Jurkat, Clone E6-1 (cell line): ENCODE measurements at regions not wholly inside any gene's neighbourhood (a gene's known extent, or its start where the extent isn't known, plus 50 kb on each side); places are given as distances from the start of the nearest gene placed in this dataset.

Source experiments
- DNase-seq: peaks from one replicate; pipeline ENCODE4 v3.0.0-alpha.2; 2011; ENCODE audit warnings: low read depth, low spot score
- H3K4me3 ChIP-seq: 2 replicates; pipeline ENCODE4 v1.5.1; 2011; ENCODE audit warnings: mild to moderate bottlenecking, low read length, control low read depth, moderate library complexity

GRCh38 chr2:163375070-163375469 is 360.7 kb downstream of the FIGN start:
- no peak for DNase-seq
- no peak overlapping the region for H3K4me3 ChIP-seq

DNA sequence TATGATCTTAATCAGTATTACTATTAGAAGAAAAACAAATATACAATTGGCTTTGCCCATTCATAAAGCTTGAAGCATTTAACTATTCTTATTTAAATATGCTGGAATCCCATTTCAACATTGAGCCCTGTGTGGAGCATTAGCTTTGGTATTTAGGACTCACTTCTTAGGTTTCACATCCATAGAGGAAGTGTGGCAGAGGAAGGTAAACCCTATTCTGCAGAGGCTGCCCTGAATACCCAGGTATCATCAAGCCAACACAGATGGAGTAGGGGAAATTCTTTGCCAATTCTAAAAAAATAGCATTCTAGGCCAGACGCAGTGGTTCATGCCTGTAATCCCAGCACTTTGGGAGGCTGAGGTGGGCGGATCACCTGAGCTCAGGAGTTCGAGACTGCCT is 361.5 kb downstream of the FIGN start:
- no peak for DNase-seq
- H3K4me3 ChIP-seq = no peak overlapping the region

- DNase-seq = no peak
- no peak overlapping the region for H3K4me3 ChIP-seq
Measured at GRCh38 chr2:163373496-163373895, 362.3 kb downstream of the FIGN start.

GRCh38 chr2:163370169-163370886 is 365.5 kb downstream of the FIGN start:
- DNase-seq = no peak
- H3K4me3 ChIP-seq = no peak overlapping the region

GRCh38 chr2:163369111-163369510 is 366.7 kb downstream of the FIGN start:
- no peak overlapping the region for H3K4me3 ChIP-seq
- no peak for DNase-seq

DNA sequence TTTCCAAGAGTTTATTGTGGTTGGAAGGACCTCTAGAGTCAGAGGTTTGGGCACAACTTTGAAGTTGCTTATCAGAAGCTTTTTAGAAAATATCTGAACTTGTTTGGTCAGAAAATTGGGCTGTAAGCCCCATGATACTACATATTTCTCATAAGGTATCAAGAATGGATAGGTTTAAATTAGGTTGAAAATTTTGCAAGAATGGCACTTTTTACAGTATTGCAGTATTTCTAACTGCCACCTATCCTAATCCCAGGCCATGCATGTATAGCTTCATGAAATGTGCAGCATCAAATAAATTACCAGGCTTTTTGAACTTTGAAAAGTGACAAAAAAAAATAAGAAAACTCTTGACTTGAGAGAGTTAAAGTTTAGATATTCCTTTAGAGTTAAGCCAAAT is 367.2 kb downstream of the FIGN start:
- no peak for DNase-seq
- H3K4me3 ChIP-seq = no peak overlapping the region

DNA sequence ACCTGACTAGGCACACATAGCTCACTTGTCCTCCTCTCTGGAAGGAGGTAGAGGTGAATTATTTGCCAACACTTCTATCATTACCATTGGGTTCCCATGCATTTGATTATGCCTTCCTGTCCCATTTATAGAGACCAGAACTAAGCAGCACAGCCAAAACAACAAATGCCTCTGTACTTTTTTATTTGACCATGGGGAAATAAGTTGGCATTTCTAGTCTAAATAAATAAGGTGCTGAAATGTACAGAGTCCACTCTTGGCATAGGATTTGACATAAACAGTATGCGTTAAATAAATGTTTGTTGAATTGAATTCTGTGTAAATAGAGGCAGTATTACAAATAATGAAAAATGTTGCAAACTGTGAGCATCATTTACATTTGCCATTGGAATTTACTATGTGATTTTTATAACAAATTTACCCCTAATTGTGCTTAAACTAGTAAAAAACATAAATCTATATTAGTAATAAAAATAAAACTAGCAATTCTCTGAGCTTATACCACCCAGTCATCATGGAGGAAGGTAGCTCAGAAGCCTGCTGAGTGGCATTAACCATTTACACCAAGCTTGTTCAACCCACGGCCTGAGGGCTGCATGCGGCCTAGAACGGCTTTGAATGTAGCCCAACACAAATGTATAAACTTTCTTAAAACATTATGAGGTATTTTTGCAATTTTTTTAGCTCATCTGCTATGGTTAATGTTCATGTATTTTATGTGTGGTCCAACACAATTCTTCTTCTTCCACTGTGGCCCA is 367.8 kb downstream of the FIGN start:
- DNase-seq = no peak
- no peak overlapping the region for H3K4me3 ChIP-seq

DNA sequence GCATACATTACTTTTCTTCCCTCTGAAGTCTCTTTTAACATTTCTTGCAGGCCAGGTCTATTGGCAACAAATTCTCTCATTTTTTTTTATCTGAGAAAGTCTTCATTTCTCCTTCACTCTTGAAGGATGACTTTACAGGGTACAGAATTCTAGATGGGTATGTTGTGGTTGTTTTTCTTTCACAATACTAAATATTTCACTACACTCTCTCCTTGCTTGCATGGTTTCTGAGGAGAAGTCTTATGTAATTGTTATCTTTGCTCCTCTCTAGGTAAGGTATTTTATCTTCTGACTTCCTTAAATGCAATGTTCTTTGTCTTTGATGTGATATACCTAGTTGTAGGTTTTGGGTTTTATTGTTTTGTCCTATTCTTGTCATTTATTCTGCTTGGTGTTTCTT is 371.1 kb downstream of the FIGN start:
- DNase-seq = no peak
- H3K4me3 ChIP-seq = no peak overlapping the region

GRCh38 chr2:163353551-163353950 is 382.3 kb downstream of the FIGN start:
- no peak for DNase-seq
- no peak overlapping the region for H3K4me3 ChIP-seq

- no peak for DNase-seq
- no peak overlapping the region for H3K4me3 ChIP-seq
Measured at GRCh38 chr2:163351966-163352365, 383.8 kb downstream of the FIGN start.

- no peak for DNase-seq
Measured at GRCh38 chr2:163351143-163351542, 384.7 kb downstream of the FIGN start.

DNA sequence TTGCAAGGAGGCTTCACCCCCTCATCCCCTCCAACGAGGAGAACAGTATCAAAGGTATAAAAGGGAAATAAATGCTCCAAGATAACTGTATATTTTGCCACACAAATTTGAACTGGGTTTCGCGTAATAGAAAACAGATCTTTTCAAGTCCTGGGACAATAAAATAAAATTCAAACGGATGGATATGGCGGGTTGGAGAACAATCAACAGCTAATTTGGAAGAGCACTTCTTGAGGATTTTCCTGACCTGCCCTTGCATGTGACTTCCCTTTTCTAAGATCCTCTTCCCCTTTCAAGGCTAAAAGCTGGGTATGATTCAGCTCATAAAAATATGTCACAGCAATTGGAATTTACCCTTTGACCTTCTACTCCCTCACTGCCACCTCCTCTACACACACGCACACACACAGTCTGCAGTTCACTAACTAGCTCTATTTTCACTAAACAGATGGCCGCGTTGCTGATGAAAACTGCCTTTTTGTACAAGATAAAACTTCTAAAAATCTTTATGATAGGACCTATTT is 386.9 kb downstream of the FIGN start:
- H3K4me3 ChIP-seq = no peak overlapping the region
- DNase-seq = no peak

More at GRCh38 chr2:163351143-163351542, 384.7 kb downstream of the FIGN start:
- no peak overlapping the region for H3K4me3 ChIP-seq

DNA sequence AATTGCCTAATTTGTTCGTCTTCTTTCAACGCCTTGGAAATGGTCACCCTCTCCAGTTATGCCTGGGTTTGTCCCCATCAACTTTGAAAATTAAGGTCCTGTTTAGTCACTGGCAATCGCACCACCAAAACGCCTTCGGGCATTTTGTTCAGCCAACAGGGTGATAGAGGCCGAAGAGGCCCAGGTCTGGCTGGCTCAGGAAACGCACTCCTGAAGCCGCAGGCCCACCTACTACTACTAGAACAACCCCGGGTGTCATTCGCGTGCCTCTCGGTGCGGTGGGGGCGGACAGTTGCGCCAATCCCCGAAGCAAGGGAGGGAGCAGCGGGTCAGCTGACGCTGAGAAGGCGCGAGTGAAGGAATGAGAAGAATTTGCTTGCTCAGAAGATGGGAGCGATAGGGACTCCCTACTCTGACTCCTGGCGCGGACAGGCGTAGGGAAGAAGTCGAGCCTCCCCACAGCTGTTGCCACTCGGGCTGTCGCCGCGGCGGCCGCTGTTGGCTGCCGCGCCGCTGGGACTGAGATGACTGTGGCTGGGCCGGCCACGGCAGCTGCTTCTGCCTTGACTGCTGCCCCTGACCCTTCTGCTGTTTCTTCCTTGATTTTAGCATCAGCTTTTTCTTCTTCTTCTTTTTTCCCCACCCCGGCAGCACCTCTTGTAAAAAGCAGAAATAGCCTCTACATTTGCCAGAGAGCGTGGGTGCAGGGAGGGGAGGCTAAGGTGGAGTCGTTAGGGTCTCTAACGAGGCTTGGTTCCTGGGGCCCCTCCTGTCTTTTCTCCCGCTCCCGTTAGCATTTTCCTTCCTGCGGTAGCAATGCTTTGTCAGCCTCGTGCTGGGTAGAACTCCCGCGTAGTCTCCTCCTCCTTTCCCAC is 387.6 kb downstream of the FIGN start:
- H3K4me3 ChIP-seq = no peak overlapping the region
- DNase-seq = no peak

- H3K4me3 ChIP-seq = no peak overlapping the region
- DNase-seq = peak; percentile 60
Measured at GRCh38 chr2:163345795-163346573, 389.8 kb downstream of the FIGN start.

GRCh38 chr2:163343316-163343715 is 392.5 kb downstream of the FIGN start:
- no peak overlapping the region for H3K4me3 ChIP-seq
- no peak for DNase-seq

DNA sequence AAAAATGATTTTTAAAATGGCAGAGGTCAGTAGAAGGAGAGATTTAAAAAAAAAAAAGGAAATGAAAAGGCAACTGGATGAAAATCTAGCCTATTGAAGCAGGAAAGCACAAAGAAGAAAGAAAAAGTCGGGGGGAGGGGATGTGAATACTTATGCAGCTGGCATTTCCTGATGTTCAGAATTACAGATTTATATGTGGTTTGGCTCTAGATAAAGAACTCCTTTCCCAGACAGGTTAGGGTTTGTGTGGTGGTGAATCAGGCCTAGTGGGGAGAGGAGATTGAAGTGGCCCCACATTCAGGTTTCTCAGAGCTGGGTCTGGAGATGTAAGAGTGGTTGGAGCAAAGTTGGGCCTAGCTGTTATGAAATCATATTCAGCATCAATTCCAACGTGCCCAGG is 394.4 kb downstream of the FIGN start:
- no peak overlapping the region for H3K4me3 ChIP-seq
- peak; percentile 19 for DNase-seq

- DNase-seq = no peak
- no peak overlapping the region for H3K4me3 ChIP-seq
Measured at GRCh38 chr2:163338270-163338669, 397.5 kb downstream of the FIGN start.

- no peak overlapping the region for H3K4me3 ChIP-seq
- DNase-seq = no peak
Measured at GRCh38 chr2:163324677-163325076, 411.1 kb downstream of the FIGN start.

DNA sequence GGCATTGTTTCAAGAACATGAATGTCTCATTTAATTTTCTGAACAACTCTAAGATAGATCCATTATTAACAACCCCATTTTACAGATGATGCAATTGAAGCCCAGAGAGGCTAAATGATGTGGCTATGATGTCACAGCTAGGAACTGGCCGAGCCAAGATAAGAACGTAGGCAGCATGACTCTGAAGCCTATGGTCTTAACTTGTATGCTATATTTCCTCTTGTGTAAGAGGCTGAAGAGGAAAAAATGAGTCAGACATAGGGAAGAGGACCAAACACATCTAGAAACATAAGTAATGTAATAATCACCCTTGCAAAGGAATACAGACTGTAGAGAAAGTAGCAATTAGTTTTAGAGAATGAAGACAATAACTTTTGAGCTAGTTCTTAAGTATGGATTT is 416.8 kb downstream of the FIGN start:
- DNase-seq = no peak
- no peak overlapping the region for H3K4me3 ChIP-seq
